Suprapubic skin (tissue), 3 donors: ENCODE measurements at regions not wholly inside any gene's neighbourhood (a gene's known extent, or its start where the extent isn't known, plus 50 kb on each side); places are given as distances from the start of the nearest gene placed in this dataset.

Experiments
- EP300 ChIP-seq: sonication (generic); formaldehyde crosslinking; IDR thresholded peaks from one replicate; pipeline ENCODE4 v1.6.1; 2017; ENCODE audit warnings: antibody characterized with exemption
- POLR2A ChIP-seq, 2 donors: fragments of 450-650 bp; IDR thresholded peaks; one replicate each; pipeline ENCODE4 v1.6.1; 2017; ENCODE audit warnings: antibody characterized with exemption in 2 of 2, mild to moderate bottlenecking in 2 of 2, moderate library complexity in 2 of 2
- TF ChIP-seq, protein P1 (sequence below), 2 donors: fragments of 200-600 bp in 1 of 2; fragments of 450-650 bp in 1 of 2; sonication (generic) in 1 of 2; IDR thresholded peaks; one replicate each; pipeline ENCODE4 v1.5.1; 2016 to 2019; ENCODE audit warnings: antibody characterized with exemption in 2 of 2, mild to moderate bottlenecking in 1 of 2, moderate library complexity in 1 of 2

DNA sequence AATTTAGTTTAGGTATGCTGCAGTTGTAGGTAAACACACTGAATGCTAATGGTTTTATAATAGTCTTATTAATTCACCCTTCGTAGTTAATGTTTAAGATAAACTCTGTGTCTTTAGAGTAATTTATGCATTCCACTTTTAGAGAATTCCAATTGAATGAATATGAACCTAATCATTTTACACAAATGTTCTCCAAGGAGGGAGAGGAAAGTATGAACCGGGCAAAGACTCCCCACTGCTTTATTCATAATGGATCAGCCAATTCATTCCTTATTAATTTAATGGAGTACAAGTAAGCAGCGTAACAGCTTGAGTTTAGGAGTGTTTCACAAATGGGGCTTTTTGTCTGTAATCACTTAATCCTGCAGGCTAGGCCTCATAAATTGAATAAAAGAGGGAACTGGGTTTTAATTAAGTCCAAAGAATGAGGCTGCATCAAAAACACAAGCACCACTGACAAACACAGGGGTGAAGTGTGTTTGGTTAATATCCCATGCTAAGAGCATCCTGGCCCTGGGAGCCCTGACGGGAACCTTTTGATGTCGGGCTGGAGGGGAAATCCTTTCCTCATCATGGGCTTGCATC is 375.7 kb upstream of the DYNLRB2 start:
- TF ChIP-seq, protein P1, sequence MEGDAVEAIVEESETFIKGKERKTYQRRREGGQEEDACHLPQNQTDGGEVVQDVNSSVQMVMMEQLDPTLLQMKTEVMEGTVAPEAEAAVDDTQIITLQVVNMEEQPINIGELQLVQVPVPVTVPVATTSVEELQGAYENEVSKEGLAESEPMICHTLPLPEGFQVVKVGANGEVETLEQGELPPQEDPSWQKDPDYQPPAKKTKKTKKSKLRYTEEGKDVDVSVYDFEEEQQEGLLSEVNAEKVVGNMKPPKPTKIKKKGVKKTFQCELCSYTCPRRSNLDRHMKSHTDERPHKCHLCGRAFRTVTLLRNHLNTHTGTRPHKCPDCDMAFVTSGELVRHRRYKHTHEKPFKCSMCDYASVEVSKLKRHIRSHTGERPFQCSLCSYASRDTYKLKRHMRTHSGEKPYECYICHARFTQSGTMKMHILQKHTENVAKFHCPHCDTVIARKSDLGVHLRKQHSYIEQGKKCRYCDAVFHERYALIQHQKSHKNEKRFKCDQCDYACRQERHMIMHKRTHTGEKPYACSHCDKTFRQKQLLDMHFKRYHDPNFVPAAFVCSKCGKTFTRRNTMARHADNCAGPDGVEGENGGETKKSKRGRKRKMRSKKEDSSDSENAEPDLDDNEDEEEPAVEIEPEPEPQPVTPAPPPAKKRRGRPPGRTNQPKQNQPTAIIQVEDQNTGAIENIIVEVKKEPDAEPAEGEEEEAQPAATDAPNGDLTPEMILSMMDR (IDR thresholded peaks at IDR 0.05): no peak
- TF ChIP-seq POLR2A (IDR thresholded peaks at IDR 0.05) (no peak), EP300 (no peak)
